GM19463 (cell line): ENCODE measurements at regions not wholly inside any gene's neighbourhood (a gene's known extent, or its start where the extent isn't known, plus 50 kb on each side); places are given as distances from the start of the nearest gene placed in this dataset.
A peak's percentile ranks its signal among the peaks of the same experiment; 100 is the strongest.

ENCODE experiments used
- ATAC-seq: cut with Tn5 transposase; IDR thresholded peaks from one replicate; pipeline ENCODE4 v1.9.1; 2021; ENCODE audit warnings: mild to moderate bottlenecking, moderate library complexity; ENCODE audit not compliant: unreplicated experiment

DNA sequence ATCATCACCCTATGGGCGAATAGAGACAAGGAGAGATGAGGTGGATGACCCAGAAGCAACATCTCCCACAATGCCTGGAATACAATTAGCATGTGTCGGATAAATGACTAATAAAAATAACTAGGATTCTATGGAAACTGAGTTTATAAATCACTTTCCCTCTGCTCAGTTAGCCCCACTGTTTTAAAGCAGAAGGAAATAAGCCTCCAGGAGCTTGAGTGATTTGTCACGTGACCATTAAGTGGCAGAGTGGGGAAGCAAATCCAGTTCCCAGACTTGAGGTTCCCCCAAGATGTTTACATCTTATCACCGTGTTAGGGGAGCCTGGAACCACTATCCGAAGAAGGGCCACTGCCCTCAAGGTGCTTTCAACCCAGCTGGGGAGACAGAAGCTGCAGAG is 136.5 kb upstream of the CCND2 start:
- no peak for ATAC-seq

DNA sequence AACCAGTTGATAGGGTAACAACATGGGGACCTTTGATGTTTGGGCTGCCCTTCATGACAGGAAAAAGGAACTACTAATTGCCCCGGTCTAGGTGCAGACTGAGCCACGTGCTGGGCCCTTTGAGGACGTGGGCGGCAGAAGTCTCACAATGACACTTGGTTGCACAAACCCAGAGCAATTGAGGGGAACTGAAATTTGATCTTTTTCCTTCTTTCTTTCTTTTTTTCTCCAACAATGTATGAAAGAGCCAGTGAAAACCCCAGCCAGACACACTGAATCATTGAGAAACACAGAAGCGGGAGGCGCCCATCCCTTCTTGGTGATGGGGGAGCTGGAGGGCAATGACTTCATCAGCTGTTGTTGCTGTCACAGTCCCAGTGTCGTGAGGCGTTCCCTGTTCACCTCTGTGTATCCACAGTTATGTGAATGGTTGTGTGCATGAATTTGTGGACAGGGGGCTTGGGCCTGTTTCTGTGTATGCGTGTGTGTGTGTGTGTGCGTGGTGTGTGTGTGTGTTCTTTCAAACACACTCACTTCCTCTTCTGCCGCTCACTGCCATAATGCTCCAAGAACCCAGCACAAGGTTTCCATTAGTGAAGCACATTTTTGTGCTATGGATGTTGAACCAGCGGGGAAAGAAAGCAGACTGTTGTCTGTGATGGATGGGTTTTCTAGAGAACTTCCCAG is 137.5 kb upstream of the CCND2 start:
- ATAC-seq = peak; percentile 83

DNA sequence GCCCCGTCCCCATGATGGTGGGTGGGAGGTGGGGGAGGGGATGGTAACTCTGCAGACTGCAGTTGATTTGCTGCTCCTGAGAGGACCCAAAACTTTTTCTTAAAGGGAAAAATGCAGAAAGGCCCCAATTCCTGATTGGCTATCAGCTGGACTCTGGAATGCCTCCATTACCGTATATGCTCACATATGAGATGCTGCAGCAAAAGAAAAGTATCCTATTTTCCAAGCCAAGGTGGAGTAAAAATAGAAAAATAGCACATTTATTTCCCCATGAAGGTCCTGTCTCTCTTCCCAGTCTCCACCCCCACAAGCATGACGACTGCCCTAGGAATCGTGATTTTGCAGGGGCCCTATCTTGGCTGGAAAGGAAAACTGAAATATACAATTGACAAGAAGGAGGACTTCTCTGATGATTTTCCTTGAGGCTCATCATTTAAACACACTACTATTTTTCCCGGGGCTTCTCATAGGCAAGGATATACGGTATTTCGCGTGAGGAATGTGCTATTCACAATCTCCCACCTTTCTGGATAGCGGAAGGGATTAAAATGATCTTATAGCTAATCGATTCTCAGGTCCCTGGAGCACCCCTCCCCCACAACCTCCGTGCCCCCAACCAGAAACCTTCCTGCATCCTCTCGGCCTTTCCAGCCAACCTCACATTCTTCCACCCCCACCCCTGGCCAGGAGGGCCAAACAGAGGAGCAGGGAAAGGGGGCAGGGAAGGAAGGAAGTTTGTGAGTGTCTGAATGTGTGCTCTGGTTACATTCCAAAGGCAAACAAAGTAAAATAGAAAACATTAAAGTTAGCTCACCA is 138.9 kb upstream of the CCND2 start:
- no peak for ATAC-seq

DNA sequence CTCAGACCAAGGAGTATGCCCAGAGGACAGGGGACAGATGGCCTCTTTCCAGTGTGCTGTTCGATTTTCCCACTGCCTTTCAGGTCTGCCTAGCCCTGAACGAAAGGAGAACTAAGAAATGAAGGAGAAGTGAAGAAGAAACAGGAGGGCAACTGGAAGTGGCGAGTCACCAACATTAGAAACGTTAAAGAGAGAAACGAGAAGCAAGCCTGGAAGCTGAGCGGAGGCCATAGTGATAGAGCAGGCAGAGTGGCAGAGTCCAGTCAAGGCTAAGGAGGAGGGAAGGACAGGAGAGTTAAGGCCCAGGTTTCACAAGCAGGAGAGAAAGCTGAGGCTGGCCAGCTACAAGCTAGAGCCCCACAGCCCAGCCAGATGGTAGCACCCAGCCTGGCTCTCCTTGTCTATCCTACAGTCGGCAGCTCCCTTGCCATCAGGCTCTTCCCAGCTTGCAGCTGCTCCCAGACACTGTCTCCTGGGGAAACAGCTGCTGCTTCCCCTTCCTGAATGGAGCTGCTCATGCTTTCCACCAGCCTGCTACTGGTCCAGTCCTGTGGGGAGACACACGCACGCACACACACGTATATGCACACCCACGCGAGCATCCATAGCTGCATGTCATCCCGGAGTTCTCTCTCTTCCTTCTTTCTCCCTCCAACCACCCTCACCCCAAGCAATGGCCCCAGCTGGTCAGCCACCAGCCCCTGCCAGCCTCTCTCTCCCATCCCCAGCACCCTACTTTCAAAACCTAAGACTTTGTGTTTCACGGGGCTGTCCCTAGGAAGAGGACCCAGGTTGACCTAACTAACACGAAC is 139.7 kb upstream of the CCND2 start:
- no peak for ATAC-seq

DNA sequence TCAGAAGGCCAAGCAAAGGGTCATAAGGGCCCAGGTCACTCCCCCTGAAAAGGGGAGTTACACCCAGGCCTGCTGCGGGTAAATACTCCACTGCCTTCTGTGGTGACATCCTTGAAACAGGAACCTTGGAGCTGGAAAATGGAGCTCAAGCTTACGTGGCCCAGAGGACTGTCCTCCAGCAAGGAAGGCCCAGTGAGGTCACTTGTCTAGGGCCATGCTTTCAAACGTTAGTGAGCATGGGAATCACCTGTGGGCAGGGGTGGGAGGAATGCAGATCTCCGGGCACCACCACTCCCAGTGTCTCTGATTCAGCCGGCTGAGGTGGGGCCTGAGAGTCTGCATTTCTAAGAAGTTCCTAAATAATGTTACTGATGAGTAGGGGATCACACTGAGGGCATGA is 140.5 kb upstream of the CCND2 start:
- ATAC-seq = no peak

DNA sequence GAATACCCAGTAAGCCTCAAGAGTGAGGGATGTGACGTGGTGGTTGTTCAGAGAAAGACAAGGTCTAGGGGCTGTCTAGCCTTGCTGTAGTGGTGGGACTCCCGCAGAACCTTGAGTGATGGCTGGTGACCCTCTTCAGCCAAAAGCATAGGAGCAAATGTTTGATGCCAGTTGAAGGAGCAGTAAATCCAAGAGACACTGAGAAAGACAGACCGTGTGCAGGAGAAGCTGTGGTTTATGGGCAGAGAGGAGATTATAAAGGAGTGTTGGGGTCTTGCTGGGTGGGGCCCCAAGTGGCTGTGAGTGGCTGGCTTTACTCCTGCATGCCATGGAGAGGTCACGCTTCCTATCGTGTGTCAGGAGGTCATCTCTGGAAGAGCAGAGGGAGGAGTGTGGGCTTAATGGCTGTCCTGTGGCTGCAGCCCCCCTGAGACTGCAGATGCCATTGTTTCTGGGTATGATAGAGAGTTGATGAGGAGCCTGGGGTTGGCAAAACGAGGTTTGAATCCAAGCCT is 152.0 kb upstream of the CCND2 start:
- no peak for ATAC-seq

DNA sequence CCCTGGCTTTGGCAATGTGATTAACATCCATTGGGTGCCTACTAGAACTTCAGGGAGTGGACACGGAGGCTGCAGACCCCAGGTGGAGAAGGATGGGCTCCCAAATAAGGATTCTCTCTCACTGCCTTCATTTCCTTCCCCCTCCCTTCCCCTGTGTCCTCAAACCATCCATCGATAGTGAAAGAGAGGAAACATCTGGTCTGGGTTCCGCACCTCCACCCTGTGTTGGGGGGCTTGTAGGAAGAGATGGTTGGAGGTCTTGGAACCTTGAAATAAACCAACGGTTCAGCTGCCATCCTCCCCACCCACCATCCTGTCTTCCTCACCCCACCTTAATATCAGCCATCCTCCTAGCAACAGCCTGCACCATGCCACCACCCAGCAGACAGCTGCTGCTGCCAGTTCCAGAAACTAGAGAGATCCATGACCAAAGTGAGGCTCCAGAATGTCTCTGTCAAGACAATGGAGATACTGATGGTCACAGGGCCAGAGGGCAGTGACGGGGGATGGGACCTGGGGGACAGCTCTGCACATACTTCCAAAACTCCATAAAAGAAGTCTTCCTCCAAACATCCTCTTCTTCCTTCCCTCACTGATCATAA is 153.1 kb upstream of the CCND2 start:
- no peak for ATAC-seq

DNA sequence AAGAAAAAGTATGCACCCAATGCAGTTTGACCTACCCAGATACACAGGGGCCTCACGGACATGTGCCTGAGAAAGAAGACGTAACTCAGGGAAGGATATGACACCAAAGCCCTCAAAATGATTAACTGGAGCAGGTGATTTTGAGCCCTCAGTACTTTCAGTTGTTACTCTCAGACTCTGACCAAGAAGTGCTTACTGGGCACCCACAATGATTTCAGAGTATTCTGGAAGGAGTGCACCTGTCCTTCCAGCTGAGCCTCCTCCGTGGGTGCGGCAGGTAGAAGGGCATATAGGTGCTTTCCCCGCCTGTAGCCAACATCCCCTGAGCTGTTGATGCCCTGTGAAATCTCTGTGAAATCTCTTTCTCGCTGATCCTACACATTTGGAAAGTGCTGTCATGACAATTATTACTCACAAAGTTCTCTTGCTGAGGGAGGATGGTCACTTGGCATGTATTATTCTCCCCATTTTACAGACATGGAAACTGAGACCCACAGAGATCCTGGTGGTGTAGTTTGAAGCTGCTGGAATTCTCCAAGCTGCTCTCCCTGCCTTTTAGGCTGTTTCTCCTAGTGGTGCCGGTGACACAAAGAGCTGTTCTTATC is 154.3 kb upstream of the CCND2 start:
- ATAC-seq = peak; percentile 77

DNA sequence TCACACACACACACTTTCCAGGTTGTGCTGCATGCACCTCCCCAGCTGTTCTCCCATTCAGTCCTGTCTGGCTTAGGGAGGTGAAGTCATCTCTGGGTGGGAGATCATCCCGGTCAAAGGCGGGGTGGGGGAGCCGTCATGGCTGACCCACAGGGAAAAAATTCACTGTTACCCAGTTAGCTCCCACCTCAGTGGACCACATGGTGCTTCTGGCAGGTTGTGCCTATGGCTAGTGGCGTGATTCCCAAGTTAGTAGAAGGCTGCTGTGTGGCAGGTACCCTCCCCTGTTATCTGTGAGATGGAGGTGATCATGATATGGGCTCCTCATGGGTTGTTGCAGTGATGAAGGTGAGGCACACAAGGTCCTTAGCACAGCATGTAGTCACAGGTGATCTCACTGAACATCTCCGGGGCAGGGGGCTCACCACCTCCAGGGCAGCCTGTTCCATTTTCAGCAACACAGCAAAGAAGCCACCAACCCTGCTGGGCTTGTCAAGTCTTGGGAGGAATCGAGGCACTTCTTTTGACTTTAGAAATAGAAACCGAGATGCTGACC is 154.9 kb upstream of the CCND2 start:
- ATAC-seq = no peak

DNA sequence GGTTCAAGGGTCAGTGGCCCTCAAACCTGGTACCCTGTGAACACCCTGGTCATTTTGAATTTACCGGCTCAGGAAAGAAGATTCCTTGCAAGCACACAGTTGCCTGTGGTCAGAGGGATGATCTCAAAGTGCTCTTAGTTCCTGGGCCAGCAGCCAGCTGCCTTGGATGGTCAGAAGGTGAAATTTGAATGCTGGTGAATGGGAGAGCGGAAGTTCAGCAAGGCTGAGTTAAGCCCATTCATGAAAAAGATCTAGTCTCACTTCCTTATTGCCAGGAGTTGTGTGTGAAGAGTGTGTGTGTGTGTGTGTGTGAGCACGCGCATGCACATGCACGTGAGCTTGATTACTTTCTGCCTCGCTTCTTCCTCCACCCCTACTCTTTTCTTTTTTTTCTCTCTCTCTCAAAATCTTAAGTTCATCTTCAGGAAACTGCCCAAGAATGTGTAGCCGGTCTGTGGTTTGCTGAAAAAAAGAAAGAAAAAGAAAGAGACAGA is 155.5 kb upstream of the CCND2 start:
- ATAC-seq = no peak

DNA sequence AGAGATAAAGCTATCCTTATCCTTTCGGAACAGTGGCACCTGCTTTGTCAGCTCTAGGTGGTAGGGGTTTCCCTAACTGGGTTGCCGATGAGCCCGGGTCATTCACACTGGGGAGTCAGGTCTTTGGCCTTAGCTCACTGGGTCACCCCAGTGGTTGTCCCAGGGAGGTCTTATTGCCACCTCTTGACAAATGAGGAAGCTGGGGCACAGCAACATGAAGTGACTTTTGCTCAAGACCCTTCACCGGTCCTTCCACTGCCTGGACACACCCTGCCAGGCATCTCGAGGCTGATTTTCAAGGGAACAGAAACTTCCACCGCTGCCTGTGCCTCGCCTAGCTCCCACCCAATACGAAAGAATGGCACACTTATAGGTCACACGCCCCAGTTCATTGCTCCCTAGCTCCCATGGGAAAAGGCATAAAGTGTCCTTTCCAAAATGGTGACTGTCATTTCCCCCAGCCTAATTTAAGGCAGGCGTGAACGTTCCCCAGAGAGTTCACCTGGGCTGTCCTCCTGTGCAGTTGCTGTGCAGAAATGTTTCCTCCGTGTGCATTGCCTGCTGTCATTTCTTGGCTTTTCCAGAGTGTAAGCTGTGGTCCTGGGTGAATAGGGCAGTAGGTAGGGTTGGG is 156.1 kb upstream of the CCND2 start:
- ATAC-seq = no peak

DNA sequence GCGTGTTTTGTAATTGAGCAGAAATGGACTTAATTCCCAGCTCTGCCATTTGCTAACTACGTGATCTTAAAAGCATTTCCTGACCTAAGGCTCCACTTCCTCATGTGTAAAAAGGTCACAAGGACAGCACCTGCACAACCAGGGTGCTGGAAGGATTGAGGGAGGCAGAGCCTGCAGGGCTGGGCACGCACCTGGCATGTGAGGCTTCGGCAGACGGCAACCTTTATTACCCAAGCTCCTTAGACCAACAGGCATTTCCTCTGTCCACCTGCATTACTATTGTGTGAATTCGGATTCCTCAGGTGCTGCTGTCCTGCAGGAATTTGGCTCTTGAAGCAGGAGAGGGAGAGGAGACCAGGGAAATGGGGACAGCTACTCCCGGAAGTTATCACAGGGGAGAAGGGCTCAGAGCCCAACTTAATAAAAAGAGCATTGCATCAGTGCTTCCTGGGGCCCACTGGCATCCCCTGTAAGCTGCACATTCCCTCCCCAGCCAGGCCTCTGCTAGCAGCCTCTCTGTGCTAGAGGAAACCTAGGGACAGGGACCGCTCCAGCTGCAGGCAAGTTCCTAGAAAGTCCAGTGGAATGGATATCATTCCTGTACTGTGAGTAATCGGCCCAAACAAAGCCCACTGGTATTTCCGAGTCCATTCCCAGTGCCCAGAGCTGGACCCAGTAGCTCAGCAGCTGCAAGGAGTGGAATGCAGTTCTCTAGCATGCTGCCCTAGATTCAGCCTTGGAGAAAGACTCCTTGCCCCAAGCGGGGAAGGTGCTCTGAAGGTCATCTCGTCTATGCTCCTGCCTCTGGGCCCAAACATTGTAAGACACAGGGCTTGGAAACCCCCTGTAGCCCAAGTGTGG is 157.1 kb upstream of the CCND2 start:
- ATAC-seq = no peak

DNA sequence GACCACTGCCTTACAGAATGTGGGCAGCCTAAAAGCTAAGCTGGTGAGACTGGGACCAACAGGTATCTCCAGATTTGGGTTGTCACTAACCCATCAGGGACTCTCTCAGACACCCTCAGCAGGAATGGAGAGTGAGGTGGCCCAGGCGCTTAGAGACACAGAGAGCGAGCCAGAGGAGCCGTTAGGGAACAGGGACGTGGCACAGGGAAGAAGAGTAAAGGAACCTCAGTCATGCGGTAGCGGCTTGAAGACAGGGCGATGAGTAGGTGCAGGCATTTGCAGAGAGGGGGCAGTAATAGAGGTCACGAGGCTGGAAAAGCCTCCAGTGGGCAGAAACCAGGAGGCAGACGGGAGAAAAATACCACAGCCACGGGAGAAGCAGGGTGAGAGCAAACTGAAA is 158.0 kb upstream of the CCND2 start:
- ATAC-seq = no peak

DNA sequence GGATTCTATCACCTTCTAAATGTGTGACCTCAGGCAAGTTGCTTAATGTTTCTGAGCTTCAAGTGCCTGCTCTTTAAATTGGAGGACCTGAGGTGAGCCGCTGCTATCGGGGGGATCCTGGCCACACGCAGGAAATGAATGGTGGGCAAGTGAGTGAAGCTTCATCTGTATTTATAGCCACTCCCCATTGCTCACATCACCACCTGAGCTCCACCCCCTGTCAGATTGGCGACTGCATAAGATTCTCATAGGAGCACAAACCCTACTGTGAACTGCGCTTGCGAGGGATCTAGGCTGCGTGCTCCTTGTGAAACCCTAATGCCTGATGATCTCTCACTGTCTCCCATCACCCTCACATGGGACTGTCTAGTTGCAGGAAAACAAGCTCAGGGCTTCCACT is 158.6 kb upstream of the CCND2 start:
- no peak for ATAC-seq

DNA sequence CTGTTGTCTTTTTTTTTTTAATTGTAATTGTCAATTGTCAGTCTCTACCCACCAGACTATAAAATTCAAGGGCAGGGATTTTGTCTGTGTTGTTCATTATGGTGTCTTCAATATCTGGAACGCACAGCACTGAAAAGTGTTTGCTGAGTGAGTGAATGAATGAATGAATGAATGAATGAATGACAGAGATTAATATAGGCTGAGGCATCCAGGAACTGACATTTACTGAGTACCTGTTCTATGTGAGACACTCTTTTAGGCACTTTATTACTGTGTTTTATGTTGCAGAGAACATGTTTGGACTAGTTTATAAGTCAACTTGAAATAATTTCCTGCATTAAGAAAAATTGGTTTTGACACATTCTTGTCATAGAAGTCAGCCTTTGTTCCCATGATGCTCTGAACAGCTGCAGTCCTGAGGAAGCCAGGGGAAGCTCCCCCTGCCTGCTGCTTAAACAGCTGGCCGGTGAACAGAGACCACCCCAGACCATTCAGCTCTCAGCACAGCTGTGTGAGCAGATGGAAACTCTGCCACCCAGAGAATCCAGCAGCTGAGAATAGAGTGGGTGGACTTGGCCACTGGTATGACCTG is 160.7 kb upstream of the CCND2 start:
- no peak for ATAC-seq

DNA sequence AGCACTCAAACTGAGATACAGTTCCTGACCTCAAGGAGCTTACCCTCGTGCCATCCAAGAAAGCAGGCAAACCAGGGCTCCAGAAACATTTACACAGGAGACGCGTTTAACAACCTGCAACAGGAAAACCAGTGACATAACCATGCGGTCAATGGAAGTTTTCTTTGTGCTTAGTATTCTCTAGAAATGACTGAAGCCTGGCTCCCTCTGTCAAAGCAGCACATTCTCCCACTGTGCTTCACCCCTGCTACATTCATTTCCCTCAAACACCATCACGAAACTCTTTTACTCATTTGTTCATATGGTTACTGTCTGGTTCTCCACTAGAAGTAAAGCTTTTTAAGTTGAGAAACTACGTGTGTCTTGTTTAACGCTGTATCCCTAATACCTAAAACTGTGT is 161.3 kb upstream of the CCND2 start:
- no peak for ATAC-seq

DNA sequence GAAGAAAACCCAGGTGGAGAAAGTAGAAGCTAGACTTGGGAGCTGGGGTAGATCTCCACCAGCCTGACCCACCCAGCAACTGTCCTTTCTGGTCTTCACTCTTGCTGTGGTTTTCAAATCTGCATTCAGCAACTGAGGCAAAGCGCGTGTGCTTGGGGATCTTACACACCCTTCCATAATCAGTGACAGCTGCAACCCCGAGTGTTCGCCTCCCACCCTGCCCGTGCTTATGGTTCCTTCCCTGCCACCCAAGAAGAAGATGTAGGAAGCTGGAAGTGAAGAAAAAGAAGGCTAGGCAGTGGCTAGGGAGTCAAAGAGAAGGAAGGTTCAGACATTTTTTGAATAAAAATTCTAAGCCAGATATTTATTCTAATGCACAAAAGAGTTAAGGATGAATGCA is 162.6 kb upstream of the CCND2 start:
- no peak for ATAC-seq

DNA sequence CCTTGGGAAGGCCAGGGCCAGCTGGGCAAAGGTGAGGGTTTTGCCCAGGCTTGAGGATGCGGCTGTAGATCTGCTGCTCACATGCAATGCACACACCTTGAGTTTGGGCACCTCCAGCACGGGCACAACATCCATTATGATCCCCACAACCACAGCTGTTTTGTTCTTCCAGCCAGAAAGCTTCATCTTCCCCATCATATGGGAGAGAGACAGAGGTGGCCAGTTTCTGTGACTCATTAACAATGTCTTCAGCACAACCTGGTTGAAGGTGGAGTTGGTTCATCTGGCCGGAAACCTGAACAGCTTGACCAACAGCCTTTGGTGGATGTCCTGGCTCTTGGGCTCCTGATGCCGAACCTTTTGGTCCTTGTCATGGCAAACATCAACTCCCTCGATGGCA is 163.7 kb upstream of the CCND2 start:
- ATAC-seq = no peak
